ENCODE measurements at regions not wholly inside any gene's neighbourhood (a gene's known extent, or its start where the extent isn't known, plus 50 kb on each side); places are given as distances from the start of the nearest gene placed in this dataset.
"Not testable (repeated sequence)": the region's sequence is repeated elsewhere in the genome, so short reads cannot be mapped to it uniquely, and the experiment has no call there.

DNA sequence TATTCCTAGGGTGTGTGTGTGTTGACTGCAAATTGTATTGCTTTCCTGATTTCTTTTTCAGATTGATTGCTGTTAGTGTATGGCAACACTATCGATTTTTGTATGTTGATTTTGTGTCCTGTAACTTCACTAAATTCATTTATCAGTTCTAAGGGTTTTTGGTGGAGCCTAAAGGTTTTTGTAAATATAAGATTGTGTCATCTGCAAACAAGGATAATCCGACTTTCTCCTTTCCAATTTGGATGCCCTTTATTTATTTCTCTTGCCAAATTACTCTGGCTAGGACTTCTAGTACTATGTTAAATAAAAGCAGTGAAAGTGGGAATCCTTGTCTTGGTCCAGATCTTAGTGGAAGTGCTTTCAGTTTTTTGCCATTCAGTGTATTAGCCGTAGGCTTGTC lies 340.9 kb upstream of the KLF4 start:
- H3K4me3 ChIP-seq, result no peak overlapping the region
- no peaks in the 10 kb centered on the region for H3K27me3 ChIP-seq
- no peaks in the 10 kb centered on the region for H3K4me1 ChIP-seq
- intact Hi-C loops (cut with DNase I), result no loop called here
- no peak for DNase-seq (ENCODE audit: extremely low spot score)
- TF ChIP-seq POLR2AphosphoS5 (IDR thresholded peaks at IDR 0.05) (no peak), EP300 (IDR thresholded peaks at IDR 0.05) (no peak), POLR2A (IDR thresholded peaks at IDR 0.05; ENCODE audit: low read depth) (no peak)
- TF ChIP-seq, protein P1, sequence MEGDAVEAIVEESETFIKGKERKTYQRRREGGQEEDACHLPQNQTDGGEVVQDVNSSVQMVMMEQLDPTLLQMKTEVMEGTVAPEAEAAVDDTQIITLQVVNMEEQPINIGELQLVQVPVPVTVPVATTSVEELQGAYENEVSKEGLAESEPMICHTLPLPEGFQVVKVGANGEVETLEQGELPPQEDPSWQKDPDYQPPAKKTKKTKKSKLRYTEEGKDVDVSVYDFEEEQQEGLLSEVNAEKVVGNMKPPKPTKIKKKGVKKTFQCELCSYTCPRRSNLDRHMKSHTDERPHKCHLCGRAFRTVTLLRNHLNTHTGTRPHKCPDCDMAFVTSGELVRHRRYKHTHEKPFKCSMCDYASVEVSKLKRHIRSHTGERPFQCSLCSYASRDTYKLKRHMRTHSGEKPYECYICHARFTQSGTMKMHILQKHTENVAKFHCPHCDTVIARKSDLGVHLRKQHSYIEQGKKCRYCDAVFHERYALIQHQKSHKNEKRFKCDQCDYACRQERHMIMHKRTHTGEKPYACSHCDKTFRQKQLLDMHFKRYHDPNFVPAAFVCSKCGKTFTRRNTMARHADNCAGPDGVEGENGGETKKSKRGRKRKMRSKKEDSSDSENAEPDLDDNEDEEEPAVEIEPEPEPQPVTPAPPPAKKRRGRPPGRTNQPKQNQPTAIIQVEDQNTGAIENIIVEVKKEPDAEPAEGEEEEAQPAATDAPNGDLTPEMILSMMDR (IDR thresholded peaks at IDR 0.05), result no peak
- H3K36me3 ChIP-seq, result no peaks in the 10 kb centered on the region
- H3K27ac ChIP-seq (replicated peaks in 1 of 4), result no peak overlapping the region
- no peaks in the 10 kb centered on the region for H3K9me3 ChIP-seq
- WGBS, result 61% methylated on average over 3 of the region's 3 CpGs

DNA sequence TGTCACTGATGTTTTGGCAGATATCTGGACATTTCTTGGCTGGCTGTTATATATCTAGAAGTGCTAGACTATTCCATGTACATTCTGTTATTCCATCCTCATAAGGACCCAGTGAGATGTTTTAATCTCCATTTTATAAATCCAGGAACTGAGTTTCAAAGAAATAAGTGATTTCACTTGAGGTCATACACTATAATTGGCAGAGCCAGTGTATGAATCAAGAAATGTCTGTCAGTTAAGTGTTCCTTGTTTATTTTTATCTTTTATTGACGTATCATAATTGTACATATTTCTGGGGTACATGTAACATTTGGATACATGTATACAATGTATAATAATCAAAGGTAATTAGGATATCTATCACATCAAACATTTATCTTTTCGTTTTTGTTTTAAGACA lies 338.3 kb upstream of the KLF4 start:
- WGBS, result 78% methylated on average over 2 of the region's 2 CpGs
- Histone ChIP-seq H3K9me3 (no peaks in the 10 kb centered on the region), H3K4me1 (no peaks in the 10 kb centered on the region), H3K36me3 (no peaks in the 10 kb centered on the region), H3K27me3 (no peaks in the 10 kb centered on the region), H3K4me3 (no peak overlapping the region), H3K27ac (replicated peaks in 1 of 4) (no peak overlapping the region)
- intact Hi-C loops (cut with DNase I), result no loop called here
- TF ChIP-seq, protein P1 (IDR thresholded peaks at IDR 0.05), result no peak
- no peak for TF ChIP-seq EP300 (IDR thresholded peaks at IDR 0.05)
- no peak for TF ChIP-seq POLR2A (IDR thresholded peaks at IDR 0.05; ENCODE audit: low read depth)
- no peak for TF ChIP-seq POLR2AphosphoS5 (IDR thresholded peaks at IDR 0.05)
- no peak for DNase-seq (ENCODE audit: extremely low spot score)

DNA sequence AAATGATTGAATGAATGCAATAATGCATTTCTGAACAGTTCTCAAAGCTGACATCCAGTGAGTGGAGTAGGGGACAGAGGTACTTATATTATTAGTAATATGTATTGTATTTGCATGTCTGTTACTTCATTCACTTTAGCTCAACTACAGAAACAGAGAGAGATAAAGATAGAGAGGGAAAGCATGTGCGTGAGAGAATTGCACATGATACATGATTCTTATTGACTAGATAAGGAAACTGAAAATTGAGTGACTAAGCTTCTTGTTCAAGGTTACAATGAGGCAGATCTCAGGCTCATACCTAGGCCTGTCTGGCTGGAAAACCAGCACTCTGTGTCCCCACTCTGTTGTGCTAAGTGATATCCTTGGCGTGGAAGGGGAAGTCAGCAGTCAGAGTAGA lies 337.7 kb upstream of the KLF4 start:
- WGBS, result 72% methylated on average over 2 of the region's 2 CpGs
- intact Hi-C loops (cut with DNase I), result no loop called here
- H3K36me3 ChIP-seq, result no peaks in the 10 kb centered on the region
- DNase-seq (ENCODE audit: extremely low spot score), result no peak
- TF ChIP-seq POLR2AphosphoS5 (IDR thresholded peaks at IDR 0.05), result no peak
- TF ChIP-seq EP300 (IDR thresholded peaks at IDR 0.05), result no peak
- no peak for TF ChIP-seq POLR2A (IDR thresholded peaks at IDR 0.05; ENCODE audit: low read depth)
- TF ChIP-seq, protein P1 (IDR thresholded peaks at IDR 0.05), result no peak
- H3K27me3 ChIP-seq, result no peaks in the 10 kb centered on the region
- H3K4me1 ChIP-seq, result no peaks in the 10 kb centered on the region
- no peaks in the 10 kb centered on the region for H3K9me3 ChIP-seq
- no peak overlapping the region for H3K4me3 ChIP-seq
- no peak overlapping the region for H3K27ac ChIP-seq (replicated peaks in 1 of 4)

DNA sequence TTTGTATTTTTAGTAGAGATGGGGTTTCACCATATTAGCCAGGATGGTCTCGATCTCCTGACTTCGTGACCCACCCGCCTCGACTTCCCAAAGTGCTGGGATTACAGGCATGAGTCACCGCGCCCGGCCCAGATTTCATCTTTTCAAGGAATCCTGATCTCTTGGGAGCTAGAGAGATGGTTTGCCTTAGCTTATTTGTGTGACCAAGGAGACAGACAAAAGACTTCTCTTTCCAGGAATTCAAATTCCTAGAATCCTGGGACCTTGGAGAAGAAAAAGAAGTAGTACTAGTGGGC lies 337.1 kb upstream of the KLF4 start:
- H3K27me3 ChIP-seq; DNase-seq (ENCODE audit: extremely low spot score); H3K4me3 ChIP-seq; H3K36me3 ChIP-seq; H3K4me1 ChIP-seq; intact Hi-C loops (cut with DNase I); H3K27ac ChIP-seq (replicated peaks in 1 of 4); H3K9me3 ChIP-seq: not testable (repeated sequence)
- 99% methylated on average over 7 of the region's 7 CpGs for WGBS

DNA sequence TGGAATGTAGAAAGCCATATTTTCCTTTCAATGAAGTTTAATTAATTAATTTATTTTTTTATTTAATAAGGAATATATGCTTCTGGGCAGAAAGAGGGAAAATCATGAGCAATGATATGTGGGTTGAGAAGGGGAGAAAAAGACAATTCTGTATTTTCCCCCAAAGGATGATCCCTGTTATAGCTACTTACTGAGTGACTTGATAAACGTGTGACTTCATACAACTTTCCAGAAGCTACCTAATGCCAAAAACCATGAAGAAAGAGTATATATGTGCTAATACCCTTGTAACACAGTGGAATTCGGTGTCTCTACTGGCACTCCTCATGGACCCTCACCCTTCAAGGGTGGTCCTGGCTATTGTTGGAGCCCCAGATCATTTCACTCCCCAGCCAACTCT lies 335.0 kb upstream of the KLF4 start:
- 83% methylated on average over 2 of the region's 2 CpGs for WGBS
- no peaks in the 10 kb centered on the region for H3K9me3 ChIP-seq
- no peak overlapping the region for H3K4me3 ChIP-seq
- DNase-seq (ENCODE audit: extremely low spot score), result no peak
- TF ChIP-seq POLR2A (IDR thresholded peaks at IDR 0.05; ENCODE audit: low read depth) (no peak), EP300 (IDR thresholded peaks at IDR 0.05) (no peak), POLR2AphosphoS5 (IDR thresholded peaks at IDR 0.05) (no peak)
- TF ChIP-seq, protein P1 (IDR thresholded peaks at IDR 0.05), result no peak
- peaks cover 0 to 3% (median 0%) of the 10 kb centered on the region in 4 donors for H3K4me1 ChIP-seq
- intact Hi-C loops (cut with DNase I), result no loop called here
- H3K27ac ChIP-seq (replicated peaks in 1 of 4), result no peak overlapping the region
- H3K27me3 ChIP-seq, result no peaks in the 10 kb centered on the region
- no peaks in the 10 kb centered on the region for H3K36me3 ChIP-seq
